ENCODE measurements at regions not wholly inside any gene's neighbourhood (a gene's known extent, or its start where the extent isn't known, plus 50 kb on each side); places are given as distances from the start of the nearest gene placed in this dataset.

DNA sequence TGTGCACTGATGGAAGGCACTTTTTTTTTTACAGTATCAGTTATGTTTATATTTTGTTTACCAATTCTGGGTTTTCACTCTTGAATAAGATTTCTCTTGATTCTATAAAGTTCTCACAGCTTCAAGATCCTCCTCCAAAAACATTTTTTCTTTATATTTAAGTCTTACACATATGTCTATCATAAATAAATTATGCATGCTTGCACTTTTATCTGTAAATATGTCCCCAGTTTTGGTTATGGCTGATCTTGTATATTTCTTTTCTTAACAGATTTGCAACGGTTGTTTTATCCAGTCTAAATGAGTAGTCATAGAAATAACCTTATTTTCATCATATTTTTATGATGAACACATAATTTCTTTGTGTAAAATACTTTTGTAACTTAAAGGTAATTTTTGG is 1456.5 kb downstream of the MRPL39 start:
- TF ChIP-seq, protein P1, sequence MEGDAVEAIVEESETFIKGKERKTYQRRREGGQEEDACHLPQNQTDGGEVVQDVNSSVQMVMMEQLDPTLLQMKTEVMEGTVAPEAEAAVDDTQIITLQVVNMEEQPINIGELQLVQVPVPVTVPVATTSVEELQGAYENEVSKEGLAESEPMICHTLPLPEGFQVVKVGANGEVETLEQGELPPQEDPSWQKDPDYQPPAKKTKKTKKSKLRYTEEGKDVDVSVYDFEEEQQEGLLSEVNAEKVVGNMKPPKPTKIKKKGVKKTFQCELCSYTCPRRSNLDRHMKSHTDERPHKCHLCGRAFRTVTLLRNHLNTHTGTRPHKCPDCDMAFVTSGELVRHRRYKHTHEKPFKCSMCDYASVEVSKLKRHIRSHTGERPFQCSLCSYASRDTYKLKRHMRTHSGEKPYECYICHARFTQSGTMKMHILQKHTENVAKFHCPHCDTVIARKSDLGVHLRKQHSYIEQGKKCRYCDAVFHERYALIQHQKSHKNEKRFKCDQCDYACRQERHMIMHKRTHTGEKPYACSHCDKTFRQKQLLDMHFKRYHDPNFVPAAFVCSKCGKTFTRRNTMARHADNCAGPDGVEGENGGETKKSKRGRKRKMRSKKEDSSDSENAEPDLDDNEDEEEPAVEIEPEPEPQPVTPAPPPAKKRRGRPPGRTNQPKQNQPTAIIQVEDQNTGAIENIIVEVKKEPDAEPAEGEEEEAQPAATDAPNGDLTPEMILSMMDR (IDR thresholded peaks at IDR 0.05; ENCODE audit: low read length), result no peak
- TF ChIP-seq EZH2 (optimal IDR thresholded peaks at IDR 0.05; ENCODE audit: low read depth, low read length), result no peak
- no peak for TF ChIP-seq EZH2phosphoT487 (IDR thresholded peaks at IDR 0.05; ENCODE audit: low read length)
